Endodermal cell (in vitro differentiated cells): ENCODE measurements at regions not wholly inside any gene's neighbourhood (a gene's known extent, or its start where the extent isn't known, plus 50 kb on each side); places are given as distances from the start of the nearest gene placed in this dataset.

Experiments used
- DNase-seq: peaks from one replicate; pipeline ENCODE4 v3.0.0-alpha.2; 2017
- H3K27ac ChIP-seq: 2 replicates; pipeline ENCODE4 v1.5.1; 2013; ENCODE audit warnings: mild to moderate bottlenecking, low read depth, low read length, moderate library complexity
- H3K27me3 ChIP-seq: 2 replicates; pipeline ENCODE4 v1.6.1; 2013; ENCODE audit warnings: mild to moderate bottlenecking, low read length, moderate library complexity; ENCODE audit not compliant: insufficient read depth, control insufficient read depth, poor library complexity, severe bottlenecking
- H3K36me3 ChIP-seq: 2 replicates; pipeline ENCODE4 v1.7.0; 2013; ENCODE audit warnings: mild to moderate bottlenecking, low read length, moderate library complexity; ENCODE audit not compliant: control insufficient read depth, insufficient read depth
- H3K4me1 ChIP-seq: one replicate; pipeline ENCODE4 v1.7.0; 2013; ENCODE audit warnings: low read length; ENCODE audit not compliant: control insufficient read depth, insufficient read depth
- H3K4me3 ChIP-seq: 2 replicates; pipeline ENCODE4 v1.5.1; 2013; ENCODE audit warnings: mild to moderate bottlenecking, low read length, moderate library complexity
- H3K9ac ChIP-seq: 2 replicates; pipeline ENCODE4 v1.6.1; 2013; ENCODE audit warnings: mild to moderate bottlenecking, low read length, moderate library complexity; ENCODE audit not compliant: poor library complexity, severe bottlenecking; ENCODE audit errors: extremely low read depth
- H3K9me3 ChIP-seq: 2 replicates; pipeline ENCODE4 v1.6.1; 2013; ENCODE audit warnings: mild to moderate bottlenecking, low read length, moderate library complexity; ENCODE audit not compliant: control insufficient read depth
- H3K27ac Mint-ChIP-seq: 2 replicates; pipeline ENCODE4 v1.8.0; 2020; ENCODE audit warnings: mixed read lengths
- H3K27me3 Mint-ChIP-seq: 2 replicates; pipeline ENCODE4 v1.8.0; 2021; ENCODE audit warnings: mild to moderate bottlenecking, mixed read lengths; ENCODE audit not compliant: insufficient read depth
- H3K36me3 Mint-ChIP-seq: 2 replicates; pipeline ENCODE4 v1.8.0; 2020; ENCODE audit warnings: low read depth, mixed read lengths
- H3K4me1 Mint-ChIP-seq: 2 replicates; pipeline ENCODE4 v1.8.0; 2020; ENCODE audit warnings: mixed read lengths
- H3K4me3 Mint-ChIP-seq: 2 replicates; pipeline ENCODE4 v1.8.0; 2020; ENCODE audit warnings: mild to moderate bottlenecking, moderate library complexity, mixed read lengths
- H3K9me3 Mint-ChIP-seq: 2 replicates; pipeline ENCODE4 v1.8.0; 2020; ENCODE audit warnings: mild to moderate bottlenecking, mixed read lengths
- WGBS, 2 experiments: methylation state at CpG; one replicate each; pipeline versions ENCODE4 v1.1.5 to v1.1.7; 2013; ENCODE audit warnings: missing lambda C conversion rate in 2 of 2, mixed read lengths in 1 of 2; ENCODE audit not compliant: insufficient coverage in 1 of 2, insufficient read length in 1 of 2; 5-methylcytosine and 5-hydroxymethylcytosine counted together
- TF ChIP-seq, protein P1 (sequence below): fragments of 200-600 bp; sonication (generic); conservative IDR thresholded peaks from 2 replicates; pipeline ENCODE4 v1.5.0; 2021; ENCODE audit warnings: antibody characterized with exemption, mild to moderate bottlenecking

DNA sequence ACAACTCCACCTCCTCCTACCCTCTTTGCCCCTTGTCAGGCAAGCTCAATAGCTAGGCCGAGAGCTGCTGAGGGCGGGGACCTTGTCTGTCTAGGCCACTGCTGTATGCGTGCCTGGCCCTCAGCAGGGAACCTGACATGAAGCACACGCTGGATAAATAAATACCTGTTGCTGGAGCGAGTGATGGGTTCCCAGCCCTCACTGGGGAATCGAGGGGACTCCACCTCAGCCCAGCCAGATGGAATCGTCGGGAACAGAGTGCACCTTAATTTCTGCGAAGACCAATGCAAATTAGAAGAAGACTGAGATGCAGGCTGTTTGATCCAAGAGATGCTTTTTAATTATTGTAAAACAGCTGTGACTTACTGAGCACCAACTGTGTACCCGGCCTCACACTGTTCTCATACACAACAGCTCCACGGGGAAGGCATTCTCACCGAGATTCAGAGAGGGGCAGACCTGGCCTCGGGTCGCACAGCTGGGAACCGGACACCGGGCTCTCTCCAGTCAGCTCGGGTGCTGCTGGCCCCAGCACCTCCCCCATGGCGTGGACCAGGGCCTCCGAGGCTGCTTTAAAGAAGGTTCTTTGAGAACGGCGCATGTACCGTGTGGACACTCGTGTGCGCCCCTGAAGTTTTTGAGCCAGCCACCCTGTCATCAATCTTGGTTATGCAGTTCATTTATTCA, 109.7 kb upstream of the IER5L start:
- TF ChIP-seq, protein P1, sequence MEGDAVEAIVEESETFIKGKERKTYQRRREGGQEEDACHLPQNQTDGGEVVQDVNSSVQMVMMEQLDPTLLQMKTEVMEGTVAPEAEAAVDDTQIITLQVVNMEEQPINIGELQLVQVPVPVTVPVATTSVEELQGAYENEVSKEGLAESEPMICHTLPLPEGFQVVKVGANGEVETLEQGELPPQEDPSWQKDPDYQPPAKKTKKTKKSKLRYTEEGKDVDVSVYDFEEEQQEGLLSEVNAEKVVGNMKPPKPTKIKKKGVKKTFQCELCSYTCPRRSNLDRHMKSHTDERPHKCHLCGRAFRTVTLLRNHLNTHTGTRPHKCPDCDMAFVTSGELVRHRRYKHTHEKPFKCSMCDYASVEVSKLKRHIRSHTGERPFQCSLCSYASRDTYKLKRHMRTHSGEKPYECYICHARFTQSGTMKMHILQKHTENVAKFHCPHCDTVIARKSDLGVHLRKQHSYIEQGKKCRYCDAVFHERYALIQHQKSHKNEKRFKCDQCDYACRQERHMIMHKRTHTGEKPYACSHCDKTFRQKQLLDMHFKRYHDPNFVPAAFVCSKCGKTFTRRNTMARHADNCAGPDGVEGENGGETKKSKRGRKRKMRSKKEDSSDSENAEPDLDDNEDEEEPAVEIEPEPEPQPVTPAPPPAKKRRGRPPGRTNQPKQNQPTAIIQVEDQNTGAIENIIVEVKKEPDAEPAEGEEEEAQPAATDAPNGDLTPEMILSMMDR, result no peak
- H3K9me3 ChIP-seq, result no peaks in the 10 kb centered on the region
- Mint-ChIP-seq H3K27ac (no peak overlapping the region), H3K4me3 (no peak overlapping the region), H3K4me1 (peaks cover 7% of the 10 kb centered on the region), H3K9me3 (no peaks in the 10 kb centered on the region), H3K36me3 (no peaks in the 10 kb centered on the region), H3K27me3 (no peaks in the 10 kb centered on the region)
- no peaks in the 10 kb centered on the region for H3K4me1 ChIP-seq
- H3K36me3 ChIP-seq, result no peaks in the 10 kb centered on the region
- DNase-seq, result peak; percentile 40
- H3K27ac ChIP-seq, result no peak overlapping the region
- no peak overlapping the region for H3K9ac ChIP-seq
- no peak overlapping the region for H3K4me3 ChIP-seq
- WGBS, 2 experiments, result 79 to 80% methylated on average over 20 to 24 of the region's 24 CpGs
- no peaks in the 10 kb centered on the region for H3K27me3 ChIP-seq

DNA sequence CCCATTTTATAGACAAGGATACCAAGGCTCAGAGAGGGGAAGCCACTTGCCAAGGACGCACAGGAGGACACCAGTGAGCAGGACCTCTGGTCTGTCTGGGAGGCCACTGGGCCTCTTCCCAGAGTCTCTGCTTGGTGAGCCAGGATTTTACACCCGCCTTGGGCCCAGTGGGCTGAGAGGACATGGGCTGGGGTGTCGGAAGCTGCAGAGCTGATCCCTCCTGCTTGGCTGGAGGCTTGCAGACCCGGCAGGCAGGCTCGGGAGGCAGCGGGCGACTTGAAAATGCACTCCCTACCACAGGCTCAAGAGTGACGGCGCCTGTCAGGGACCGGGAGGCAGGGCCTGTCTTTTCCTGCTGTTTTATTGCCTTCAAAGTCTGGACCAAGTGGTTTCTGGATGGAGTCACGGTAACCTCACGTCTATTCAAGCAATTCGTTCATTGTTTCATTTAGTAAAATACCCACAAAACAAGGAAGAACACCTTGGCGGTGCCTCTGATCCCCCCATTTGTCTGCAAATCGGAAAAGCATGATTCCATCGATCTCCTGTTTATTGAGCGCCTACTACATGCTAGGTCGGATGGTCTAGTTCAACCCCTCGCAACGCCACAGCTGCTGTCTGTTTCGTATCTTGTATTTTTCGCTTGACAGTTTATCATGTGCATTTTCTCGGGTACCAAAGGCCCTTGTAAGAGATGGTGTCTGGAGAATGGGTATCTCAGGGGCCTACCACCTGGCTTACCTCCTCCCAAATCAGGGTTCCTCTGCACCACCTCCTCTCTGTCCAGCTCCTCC, 108.1 kb upstream of the IER5L start:
- no peaks in the 10 kb centered on the region for H3K27me3 Mint-ChIP-seq
- 93% methylated on average over 19 to 23 of the region's 23 CpGs for WGBS, 2 experiments
- no peaks in the 10 kb centered on the region for H3K36me3 Mint-ChIP-seq
- Histone ChIP-seq H3K4me3 (no peak overlapping the region), H3K27me3 (no peaks in the 10 kb centered on the region), H3K36me3 (no peaks in the 10 kb centered on the region), H3K9ac (no peak overlapping the region), H3K9me3 (no peaks in the 10 kb centered on the region), H3K27ac (no peak overlapping the region), H3K4me1 (peaks cover 3% of the 10 kb centered on the region)
- peaks cover 15% of the 10 kb centered on the region for H3K4me1 Mint-ChIP-seq
- peak; percentile 57 for DNase-seq
- TF ChIP-seq, protein P1, result no peak
- no peak overlapping the region for H3K27ac Mint-ChIP-seq
- no peaks in the 10 kb centered on the region for H3K9me3 Mint-ChIP-seq
- H3K4me3 Mint-ChIP-seq, result no peak overlapping the region

DNA sequence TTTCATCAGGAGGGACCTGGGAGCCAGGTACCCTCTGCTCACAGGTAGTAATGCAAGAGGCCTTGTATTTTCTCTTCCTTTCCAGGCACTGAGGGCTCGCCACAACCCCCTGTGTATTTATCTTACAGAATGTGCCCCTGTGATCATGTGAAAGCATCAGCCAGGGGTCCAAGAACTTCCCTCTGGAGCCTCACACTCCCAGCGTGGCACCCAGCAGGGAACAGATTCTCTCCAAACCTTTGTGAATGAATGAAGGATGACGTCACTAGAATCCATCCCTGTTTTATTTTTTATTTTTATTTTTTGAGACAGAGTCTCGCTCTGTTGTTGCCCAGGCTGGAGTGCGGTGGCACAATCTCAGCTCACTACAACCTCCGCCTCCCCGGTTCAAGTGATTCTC, 107.3 kb upstream of the IER5L start:
- no peaks in the 10 kb centered on the region for H3K27me3 ChIP-seq
- DNase-seq, result peak; percentile 56

More for the DNA sequence above, 107.3 kb upstream of the IER5L start:
- no peaks in the 10 kb centered on the region for H3K27me3 Mint-ChIP-seq
- 80 to 86% methylated on average over 6 to 7 of the region's 7 CpGs for WGBS, 2 experiments
- no peaks in the 10 kb centered on the region for H3K9me3 ChIP-seq
- no peaks in the 10 kb centered on the region for H3K36me3 ChIP-seq
- H3K4me3 ChIP-seq, result no peak overlapping the region
- no peak overlapping the region for H3K4me3 Mint-ChIP-seq
- no peak overlapping the region for H3K27ac Mint-ChIP-seq
- peaks cover 3% of the 10 kb centered on the region for H3K4me1 ChIP-seq
- no peak overlapping the region for H3K9ac ChIP-seq
- H3K27ac ChIP-seq, result no peak overlapping the region
- H3K36me3 Mint-ChIP-seq, result no peaks in the 10 kb centered on the region
- H3K9me3 Mint-ChIP-seq, result no peaks in the 10 kb centered on the region
- peaks cover 15% of the 10 kb centered on the region for H3K4me1 Mint-ChIP-seq
- TF ChIP-seq, protein P1, result no peak
